ENCODE measurements at regions not wholly inside any gene's neighbourhood (a gene's known extent, or its start where the extent isn't known, plus 50 kb on each side); places are given as distances from the start of the nearest gene placed in this dataset.

- no peak for ATAC-seq
- intact Hi-C loops (cut with DNase I) = loop anchor here in 1 of 2 donors (5.0 to 10.0 kb wide), 2 partner anchors 352 to 435 kb away; no protein-coding TSS in a partner anchor
- DNase-seq = no peak
Measured at GRCh38 chr5:81859624-81860023, 108.7 kb upstream of the SSBP2 start.

DNA sequence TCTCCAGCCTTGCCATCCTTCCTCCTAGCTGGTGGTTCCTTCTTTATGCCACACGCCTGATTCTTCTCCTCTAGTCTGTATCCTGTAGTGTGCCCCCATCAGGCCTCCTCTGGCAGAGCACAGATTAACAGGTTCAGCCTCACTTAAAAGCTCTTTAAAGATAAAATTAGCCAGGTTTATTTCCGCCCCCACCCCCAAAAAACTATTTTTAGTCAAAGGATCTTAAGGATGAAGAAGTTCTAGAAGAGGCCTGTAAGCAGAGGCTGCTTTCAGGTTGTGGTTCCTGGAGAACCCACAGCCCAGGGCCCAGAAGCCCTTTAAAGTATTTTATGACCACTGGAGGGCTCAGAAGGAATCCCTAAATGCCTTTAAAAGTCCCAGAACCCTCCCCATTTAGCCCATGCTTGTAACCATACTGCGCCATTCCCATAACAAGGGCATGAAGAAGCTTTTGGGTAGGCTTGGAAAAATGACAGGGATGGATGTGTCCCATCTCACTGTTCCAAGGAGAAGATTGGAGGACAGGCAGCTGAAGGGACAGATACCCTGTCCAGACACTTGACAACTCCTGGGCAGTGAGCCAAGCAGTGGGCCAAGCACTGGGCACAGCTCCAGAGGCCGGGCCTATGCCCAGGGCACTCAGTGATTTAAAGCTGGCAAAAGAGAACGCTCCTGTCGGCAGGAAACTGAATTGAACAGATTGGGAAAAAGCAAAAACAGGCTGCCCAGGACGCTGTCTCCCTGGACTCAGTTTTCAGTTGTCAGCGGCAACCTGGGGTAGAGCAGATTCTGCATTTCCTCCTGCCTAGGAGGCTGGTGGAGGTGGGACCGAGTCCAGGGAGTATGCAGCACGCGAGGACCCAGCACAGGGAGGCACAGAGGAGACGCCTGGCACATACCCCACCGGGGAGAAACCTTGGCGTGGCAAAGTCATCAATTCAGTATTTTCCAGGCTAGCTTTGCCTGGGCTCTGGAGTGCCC is 106.3 kb upstream of the SSBP2 start:
- intact Hi-C loops (cut with DNase I) = loop anchor here in 1 of 2 donors (5.0 to 10.0 kb wide), 2 partner anchors 350 to 432 kb away; no protein-coding TSS in a partner anchor

DNA sequence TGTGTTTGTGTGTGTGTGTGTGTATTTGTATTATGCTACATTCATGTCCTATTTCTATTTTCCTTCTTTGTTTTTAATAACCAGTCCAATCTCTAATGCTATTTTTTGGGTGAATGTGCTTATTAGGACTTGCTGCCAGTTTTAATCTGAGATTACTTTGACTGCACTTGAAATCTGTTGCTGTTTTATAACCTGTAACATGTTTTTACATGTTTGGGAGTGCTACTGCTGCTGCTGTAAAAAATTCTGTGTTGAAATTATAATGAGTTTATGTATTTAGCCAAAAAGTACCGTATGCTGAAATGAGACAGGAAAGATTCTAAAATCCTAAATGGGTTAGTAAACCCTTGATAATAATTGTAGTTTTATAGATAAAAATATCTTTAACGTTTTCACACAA is 104.7 kb upstream of the SSBP2 start:
- DNase-seq (no peak), ATAC-seq (no peak)
- intact Hi-C loops (cut with DNase I) = loop anchor here in 1 of 2 donors (5.0 to 10.0 kb wide), 2 partner anchors 348 to 431 kb away; no protein-coding TSS in a partner anchor

More for the DNA sequence above, 106.3 kb upstream of the SSBP2 start:
- peak; percentile 92 to 93 for ATAC-seq
- DNase-seq = peak; percentile 85

- no peak for DNase-seq
- intact Hi-C loops (cut with DNase I) = loop anchor here in 1 of 2 donors (5.0 to 10.0 kb wide), 3 partner anchors 117 to 430 kb away; partner anchors contain the start of gene ATG10
Measured at GRCh38 chr5:81854915-81855314, 104.0 kb upstream of the SSBP2 start.

DNA sequence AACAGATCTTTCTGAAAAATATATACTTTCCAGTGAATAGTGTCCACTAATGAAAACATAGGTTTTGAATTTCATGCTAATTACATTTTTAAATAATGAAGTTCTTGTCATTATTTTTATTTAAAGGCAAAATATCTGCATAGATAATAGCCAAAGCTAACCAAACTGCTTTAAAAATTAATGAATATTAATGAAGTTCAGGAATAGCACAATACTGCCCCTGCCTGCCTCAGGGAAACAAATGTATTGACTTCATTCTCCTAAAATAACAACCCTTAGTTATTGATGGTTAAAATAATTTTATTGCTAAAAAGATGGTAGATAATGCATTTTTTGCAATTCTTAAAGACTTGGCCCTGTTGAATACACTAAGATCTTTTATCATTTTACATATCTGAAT is 103.6 kb upstream of the SSBP2 start:
- ATAC-seq (no peak), DNase-seq (no peak)
- intact Hi-C loops (cut with DNase I) = loop anchor here in 1 of 2 donors (5.0 to 10.0 kb wide), 2 partner anchors 118 to 430 kb away; partner anchors contain the start of gene ATG10

More at GRCh38 chr5:81854915-81855314, 104.0 kb upstream of the SSBP2 start:
- no peak for ATAC-seq

- intact Hi-C loops (cut with DNase I) = loop anchor here in 1 of 2 donors (5.0 to 10.0 kb wide), 2 partner anchors 119 to 428 kb away; partner anchors contain the start of gene ATG10
- no peak for ATAC-seq
Measured at GRCh38 chr5:81853030-81853357, 102.1 kb upstream of the SSBP2 start.

GRCh38 chr5:81852291-81853029 is 101.6 kb upstream of the SSBP2 start:
- no peak for ATAC-seq
- DNase-seq = peak; percentile 32
- intact Hi-C loops (cut with DNase I) = loop anchor here in 1 of 2 donors (5.0 to 10.0 kb wide), 2 partner anchors 120 to 428 kb away; partner anchors contain the start of gene ATG10

More at GRCh38 chr5:81853030-81853357, 102.1 kb upstream of the SSBP2 start:
- no peak for DNase-seq

- intact Hi-C loops (cut with DNase I) = loop anchor here (1.0 to 10.0 kb wide), 5 partner anchors 63 to 427 kb away; partner anchors contain the start of genes SSBP2 (in 2 of the 2) and ATG10 (in 1 of the 2)
- peak; percentile 95 for DNase-seq
- peak; percentile 89 to 94 for ATAC-seq
Measured at GRCh38 chr5:81851481-81852178, 100.7 kb upstream of the SSBP2 start.

GRCh38 chr5:81850501-81851357 is 99.8 kb upstream of the SSBP2 start:
- intact Hi-C loops (cut with DNase I) = loop anchor here (1.0 to 10.0 kb wide), 5 partner anchors 62 to 426 kb away; partner anchors contain the start of genes SSBP2 (in 2 of the 2) and ATG10 (in 1 of the 2)
- ATAC-seq (peak; percentile 42 to 67), DNase-seq (peak; percentile 29)

DNA sequence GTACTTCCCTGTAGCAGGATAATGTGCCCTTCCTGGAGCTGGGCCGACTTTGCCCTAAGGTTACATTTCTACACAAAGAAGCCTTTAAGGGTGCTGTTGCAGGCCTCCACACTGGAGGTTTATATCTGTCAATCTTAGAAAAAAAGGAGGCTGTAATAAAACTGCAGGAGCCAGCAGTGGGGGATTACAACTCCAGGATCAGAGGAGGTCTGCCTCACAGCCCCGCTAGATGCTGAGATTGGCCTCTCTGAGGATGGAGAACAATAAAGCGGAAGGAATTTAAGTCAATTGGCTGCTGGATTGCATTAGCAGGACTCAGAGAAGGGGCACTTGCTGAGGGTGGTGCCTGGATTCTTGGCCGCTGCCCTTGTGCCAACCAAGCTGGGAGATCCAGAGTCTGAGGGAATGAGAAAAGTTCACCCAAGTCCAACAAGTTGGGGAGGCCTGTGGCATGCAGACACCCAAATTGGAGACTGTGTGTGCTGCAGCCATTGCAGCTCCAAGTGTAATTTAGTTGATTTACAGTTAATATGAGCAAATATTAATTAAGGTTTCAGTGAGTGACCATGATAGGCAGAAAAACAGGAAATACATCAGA is 99.0 kb upstream of the SSBP2 start:
- DNase-seq (no peak), ATAC-seq (no peak)

GRCh38 chr5:81848362-81848880 is 97.5 kb upstream of the SSBP2 start:
- intact Hi-C loops (cut with DNase I) = no loop called here
- no peak for DNase-seq
- ATAC-seq = no peak

More for the DNA sequence above, 99.0 kb upstream of the SSBP2 start:
- intact Hi-C loops (cut with DNase I) = loop anchor here (2.0 to 10.0 kb wide), 4 partner anchors 61 to 425 kb away; partner anchors contain the start of genes ATG10 (in 1 of the 2) and SSBP2 (in 1 of the 2)

- DNase-seq = no peak
- ATAC-seq = no peak
- intact Hi-C loops (cut with DNase I) = no loop called here
Measured at GRCh38 chr5:81846301-81846700, 95.4 kb upstream of the SSBP2 start.

DNA sequence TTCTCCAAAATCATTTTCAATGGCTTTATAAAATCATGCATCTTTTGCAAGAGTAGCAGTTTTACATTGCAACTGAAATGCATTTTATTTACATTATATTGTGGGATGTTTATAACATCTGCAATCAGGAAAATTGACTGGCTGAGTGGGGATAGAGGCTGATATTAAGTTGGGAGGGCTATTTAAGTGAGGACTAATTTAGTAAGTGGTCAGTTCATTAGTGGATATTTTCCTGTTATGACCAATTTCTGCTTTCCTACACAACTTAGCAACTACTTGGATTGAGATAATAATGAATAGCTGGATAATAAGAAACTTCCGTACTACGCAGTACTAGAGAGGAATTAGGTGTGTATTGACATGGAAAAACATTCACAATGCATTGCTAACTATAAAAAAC is 92.9 kb upstream of the SSBP2 start:
- no peak for DNase-seq
- intact Hi-C loops (cut with DNase I) = no loop called here
- no peak for ATAC-seq

- ATAC-seq (no peak), DNase-seq (no peak)
- intact Hi-C loops (cut with DNase I) = no loop called here
Measured at GRCh38 chr5:81842795-81843398, 92.0 kb upstream of the SSBP2 start.

DNA sequence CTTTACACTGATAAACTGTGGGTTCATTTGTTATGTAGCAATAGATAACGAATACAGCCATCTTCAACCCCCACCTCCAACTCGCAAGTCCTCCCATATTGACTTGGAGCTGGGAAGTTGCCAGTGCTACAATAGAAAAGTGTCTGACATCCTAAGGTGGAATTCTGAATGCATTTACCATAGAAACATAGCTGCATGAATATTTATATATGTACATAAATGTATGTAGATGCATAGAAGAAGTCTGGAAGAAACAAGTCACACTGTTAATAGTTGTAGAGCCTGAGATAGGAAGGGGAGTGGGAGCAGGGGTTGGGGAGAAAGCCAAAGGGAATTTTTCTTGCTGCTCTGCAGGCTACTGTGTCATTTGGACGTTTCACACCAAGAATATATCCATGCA is 88.1 kb upstream of the SSBP2 start:
- DNase-seq (no peak), ATAC-seq (no peak)
- intact Hi-C loops (cut with DNase I) = no loop called here

DNA sequence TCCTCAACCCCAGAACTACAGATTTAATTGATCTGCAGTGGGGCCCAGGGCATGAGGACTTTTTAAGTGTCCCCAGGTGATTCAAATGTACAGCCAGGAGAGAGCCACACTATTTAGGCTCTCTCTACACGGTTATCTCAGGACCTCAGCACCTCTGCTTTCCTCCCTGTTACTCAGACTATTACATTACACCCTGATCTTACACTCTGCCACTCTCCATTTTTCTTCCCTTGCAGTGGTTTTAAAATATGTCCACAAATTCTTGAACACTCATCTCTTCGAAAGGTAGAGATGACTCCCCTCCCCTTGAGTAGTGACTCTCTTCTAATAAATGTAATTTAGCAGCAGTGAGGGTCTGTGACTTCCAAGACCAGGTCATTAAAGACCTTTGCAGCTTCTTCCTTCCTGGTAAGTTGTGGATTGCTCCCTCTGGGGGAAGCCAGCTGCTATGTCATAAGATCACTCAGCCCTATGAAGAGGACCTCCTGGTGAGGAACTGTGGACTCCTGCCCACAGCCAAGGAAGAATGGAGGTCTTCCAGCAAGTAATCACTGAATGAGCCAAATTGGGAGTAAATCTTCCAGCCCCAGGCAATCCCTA is 87.5 kb upstream of the SSBP2 start:
- DNase-seq (no peak), ATAC-seq (peak; percentile 78)
- intact Hi-C loops (cut with DNase I) = no loop called here
